Fibroblast of pulmonary artery (primary cell): ENCODE measurements at regions not wholly inside any gene's neighbourhood (a gene's known extent, or its start where the extent isn't known, plus 50 kb on each side); places are given as distances from the start of the nearest gene placed in this dataset.
"Not testable (repeated sequence)": the region's sequence is repeated elsewhere in the genome, so short reads cannot be mapped to it uniquely, and the experiment has no call there.

ENCODE experiments used
- DNase-seq: peaks from one replicate; pipeline ENCODE4 v3.0.0-alpha.2; 2010; ENCODE audit warnings: low read depth
- H3K4me3 ChIP-seq: replicated peaks from 2 replicates; pipeline ENCODE4 v1.5.1; 2011; ENCODE audit warnings: low read depth, mild to moderate bottlenecking, control low read depth, low read length, moderate library complexity
- CTCF ChIP-seq: IDR thresholded peaks from 2 replicates; pipeline ENCODE4 v1.5.1; 2011; ENCODE audit warnings: mild to moderate bottlenecking, control low read depth, low read length, inconsistent platforms; ENCODE audit errors: missing control alignments

GRCh38 chr12:114041590-114041989 lies 75.5 kb upstream of the RBM19 start:
- TF ChIP-seq CTCF = no peak
- no peak for DNase-seq
- no peak overlapping the region for H3K4me3 ChIP-seq

GRCh38 chr12:114041136-114041535 lies 75.0 kb upstream of the RBM19 start:
- DNase-seq = no peak
- TF ChIP-seq CTCF = no peak

GRCh38 chr12:114038962-114039361 lies 72.8 kb upstream of the RBM19 start:
- DNase-seq = no peak
- H3K4me3 ChIP-seq = no peak overlapping the region
- no peak for TF ChIP-seq CTCF

More at GRCh38 chr12:114041136-114041535, 75.0 kb upstream of the RBM19 start:
- H3K4me3 ChIP-seq = no peak overlapping the region

GRCh38 chr12:114032801-114033200 lies 66.7 kb upstream of the RBM19 start:
- no peak for DNase-seq
- no peak for TF ChIP-seq CTCF
- no peak overlapping the region for H3K4me3 ChIP-seq

- DNase-seq = no peak
- TF ChIP-seq CTCF = no peak
- H3K4me3 ChIP-seq = no peak overlapping the region
Measured at GRCh38 chr12:114030451-114030850, 64.3 kb upstream of the RBM19 start.

- DNase-seq = no peak
- TF ChIP-seq CTCF = no peak
Measured at GRCh38 chr12:114026805-114027204, 60.7 kb upstream of the RBM19 start.

GRCh38 chr12:114025935-114026334 lies 59.8 kb upstream of the RBM19 start:
- no peak overlapping the region for H3K4me3 ChIP-seq
- DNase-seq = no peak
- no peak for TF ChIP-seq CTCF

More at GRCh38 chr12:114026805-114027204, 60.7 kb upstream of the RBM19 start:
- no peak overlapping the region for H3K4me3 ChIP-seq

GRCh38 chr12:114022081-114022480 lies 56.0 kb upstream of the RBM19 start:
- not testable (repeated sequence) for DNase-seq, H3K4me3 ChIP-seq
